ENCODE measurements at regions not wholly inside any gene's neighbourhood (a gene's known extent, or its start where the extent isn't known, plus 50 kb on each side); places are given as distances from the start of the nearest gene placed in this dataset.

- no peak for TF ChIP-seq FOXA2 (IDR thresholded peaks at IDR 0.05)
- TF ChIP-seq HNF4G (IDR thresholded peaks at IDR 0.05): no peak
- no peak for TF ChIP-seq NR2F2 (IDR thresholded peaks at IDR 0.05)
- TF ChIP-seq REST (IDR thresholded peaks at IDR 0.05): no peak
- no peak for TF ChIP-seq GABPA (IDR thresholded peaks at IDR 0.05 in 1 of 2, conservative IDR thresholded peaks at IDR 0.05 in 1 of 2)
- no peak for TF ChIP-seq SP1 (IDR thresholded peaks at IDR 0.05)
These were observed 338.1 kb downstream of the GPAT3 start (continued) for GRCh38 chr4:83873996-83874395.

- Histone ChIP-seq H3K9me3 (ENCODE audit: control insufficient read depth in 4 of 4, low read length in 3 of 4) (no peaks in the 10 kb centered on the region), H3K27ac (ENCODE audit: low read depth in 1 of 2, low read length in 2 of 2) (no peak overlapping the region), H3K4me3 (ENCODE audit: low read depth in 1 of 3, low read length in 3 of 3) (no peak overlapping the region), H3K27me3 (ENCODE audit: control insufficient read depth in 4 of 4, insufficient read depth in 4 of 4, low read length in 3 of 4) (no peaks in the 10 kb centered on the region), H3K9ac (ENCODE audit: low read depth in 1 of 2, low read length in 2 of 2) (no peak overlapping the region), H3K4me1 (ENCODE audit: control insufficient read depth in 4 of 4, insufficient read depth in 4 of 4, low read length in 3 of 4) (no peaks in the 10 kb centered on the region), H3K36me3 (ENCODE audit: control insufficient read depth in 4 of 4, insufficient read depth in 3 of 4, low read depth in 1 of 4, low read length in 3 of 4) (no peaks in the 10 kb centered on the region)
- no peak for TF ChIP-seq YY1 (IDR thresholded peaks at IDR 0.05)
- TF ChIP-seq HNF4G (IDR thresholded peaks at IDR 0.05): no peak
- TF ChIP-seq HNF4A (conservative IDR thresholded peaks at IDR 0.05): no peak
- TF ChIP-seq RXRA (IDR thresholded peaks at IDR 0.05): no peak
- TF ChIP-seq SP1 (IDR thresholded peaks at IDR 0.05): no peak
- TF ChIP-seq JUND (IDR thresholded peaks at IDR 0.05): no peak
- TF ChIP-seq TAF1 (conservative IDR thresholded peaks at IDR 0.05): no peak
- TF ChIP-seq CTCF (IDR thresholded peaks at IDR 0.05; ENCODE audit: low read depth, low read length, missing input control): no peak
- no peak for TF ChIP-seq EGR1 (IDR thresholded peaks at IDR 0.05; ENCODE audit: low read depth in 2 of 2)
- TF ChIP-seq FOXA1 (IDR thresholded peaks at IDR 0.05): no peak
- no peak for TF ChIP-seq GABPA (IDR thresholded peaks at IDR 0.05 in 1 of 2, conservative IDR thresholded peaks at IDR 0.05 in 1 of 2)
- TF ChIP-seq REST (IDR thresholded peaks at IDR 0.05): no peak
- TF ChIP-seq ATF3 (IDR thresholded peaks at IDR 0.05): no peak
- TF ChIP-seq RAD21 (IDR thresholded peaks at IDR 0.05): no peak
- no peak for TF ChIP-seq ZBTB33 (IDR thresholded peaks at IDR 0.05)
- TF ChIP-seq MAX (IDR thresholded peaks at IDR 0.05): no peak
- 76% methylated on average over 5 of the region's 5 CpGs for WGBS
- DNase-seq (ENCODE audit: low spot score): no peak
These were observed 334.5 kb downstream of the GPAT3 start for GRCh38 chr4:83870328-83870950.
